AG04449 (cell line): ENCODE measurements at regions not wholly inside any gene's neighbourhood (a gene's known extent, or its start where the extent isn't known, plus 50 kb on each side); places are given as distances from the start of the nearest gene placed in this dataset.

Source experiments
- CTCF ChIA-PET: fragments of 350-600 bp; formaldehyde crosslinking; extraction: SDS; loops from one replicate; lab custom pipeline; 2021; ENCODE audit warnings: antibody characterized with exemption; lab: Yijun Ruan, JAX
- POLR2A ChIA-PET: fragments of 400-600, 350-600 bp; formaldehyde crosslinking; extraction: SDS; loops from one replicate; lab custom pipeline; 2020; ENCODE audit warnings: antibody characterized with exemption, inconsistent platforms; lab: Yijun Ruan, JAX
- DNase-seq: peaks from one replicate; pipeline ENCODE4 v3.0.0-alpha.2; 2010; ENCODE audit warnings: low read depth, low spot score
- H3K4me3 ChIP-seq: 2 replicates; pipeline ENCODE4 v1.5.1; 2011; ENCODE audit warnings: low read depth, mild to moderate bottlenecking, control low read depth, low read length
- CTCF ChIP-seq: IDR thresholded peaks from one replicate; pipeline ENCODE4 v1.5.1; 2011; ENCODE audit warnings: mild to moderate bottlenecking, moderate library complexity, low read length, control low read depth, inconsistent platforms; ENCODE audit not compliant: insufficient read depth; ENCODE audit errors: missing control alignments

- ChIA-PET POLR2A (no interaction called here), CTCF (interaction anchor here (0.8 to 1.5 kb wide), 2 partner anchors 10 to 56 kb away, joined by 3 read pairs; no protein-coding TSS in a partner anchor)
- no peak for DNase-seq
- no peak for TF ChIP-seq CTCF
- H3K4me3 ChIP-seq, result no peak overlapping the region
Observed at GRCh38 chr5:111857623-111858022, 100.6 kb upstream of the NREP start.

- ChIA-PET CTCF (interaction anchor here (0.8 to 1.5 kb wide), 3 partner anchors 9 to 57 kb away, joined by 3 read pairs; no protein-coding TSS in a partner anchor), POLR2A (no interaction called here)
- TF ChIP-seq CTCF, result no peak
- H3K4me3 ChIP-seq, result no peak overlapping the region
- no peak for DNase-seq
Observed at GRCh38 chr5:111856876-111857466, 100.0 kb upstream of the NREP start.

GRCh38 chr5:111855356-111855755, 98.4 kb upstream of the NREP start:
- POLR2A ChIA-PET, result no interaction called here

GRCh38 chr5:111854186-111854585, 97.2 kb upstream of the NREP start:
- no peak overlapping the region for H3K4me3 ChIP-seq
- DNase-seq, result no peak
- ChIA-PET POLR2A (no interaction called here), CTCF (interaction anchor here (1.0 to 1.2 kb wide), 2 partner anchors 16 to 44 kb away, joined by 3 read pairs; no protein-coding TSS in a partner anchor)
- TF ChIP-seq CTCF, result no peak

More at GRCh38 chr5:111855356-111855755, 98.4 kb upstream of the NREP start:
- TF ChIP-seq CTCF, result no peak
- no peak overlapping the region for H3K4me3 ChIP-seq
- CTCF ChIA-PET, result interaction anchor here (0.9 to 1.4 kb wide), 3 partner anchors 10 to 291 kb away, joined by 3 read pairs; no protein-coding TSS in a partner anchor
- DNase-seq, result no peak

- no peak for TF ChIP-seq CTCF
- DNase-seq, result no peak
- no peak overlapping the region for H3K4me3 ChIP-seq
- CTCF ChIA-PET, result interaction anchor here (1.0 to 1.2 kb wide), 2 partner anchors 15 to 43 kb away, joined by 3 read pairs; no protein-coding TSS in a partner anchor
- POLR2A ChIA-PET, result no interaction called here
Observed at GRCh38 chr5:111853748-111854147, 96.8 kb upstream of the NREP start.

GRCh38 chr5:111851631-111852548, 94.9 kb upstream of the NREP start:
- POLR2A ChIA-PET, result no interaction called here
- CTCF ChIA-PET, result interaction anchor here (1.6 kb wide), 1 partner anchor 17 kb away, joined by 4 read pairs; no protein-coding TSS in a partner anchor
- no peak overlapping the region for H3K4me3 ChIP-seq
- TF ChIP-seq CTCF, result no peak
- DNase-seq, result no peak
